Lower leg skin (tissue), 4 donors: ENCODE measurements at regions not wholly inside any gene's neighbourhood (a gene's known extent, or its start where the extent isn't known, plus 50 kb on each side); places are given as distances from the start of the nearest gene placed in this dataset.

ENCODE experiments used
- DNase-seq, 2 donors: peaks; one replicate each; pipeline ENCODE4 v3.0.0-alpha.2; 2019; ENCODE audit warnings: low spot score in 2 of 2
- H3K4me3 ChIP-seq: fragments of 200-600 bp; sonication (generic); 2 replicates; pipeline ENCODE4 v1.5.1; 2017; ENCODE audit warnings: mild to moderate bottlenecking, low read depth; ENCODE audit not compliant: poor library complexity, severe bottlenecking
- CTCF ChIP-seq, 3 donors: fragments of 450-650 bp; IDR thresholded peaks; one replicate each; pipeline ENCODE4 v1.5.1; 2016; ENCODE audit warnings: antibody characterized with exemption in 3 of 3, mild to moderate bottlenecking in 3 of 3, moderate library complexity in 2 of 3
- POLR2A ChIP-seq, 2 donors: fragments of 450-650 bp; IDR thresholded peaks; one replicate each; pipeline ENCODE4 v1.6.1; 2016 to 2017; ENCODE audit warnings: antibody characterized with exemption in 2 of 2, mild to moderate bottlenecking in 1 of 2, moderate library complexity in 1 of 2
- WGBS, 2 donors: methylation state at CpG; one replicate each; pipeline ENCODE4 v1.1.5; 2018; 5-methylcytosine and 5-hydroxymethylcytosine counted together
- intact Hi-C: fragments of 100-400 bp; cut with DNase I; formaldehyde crosslinking; loops from one replicate; pipeline ENCODE4 v1.15.0; 2023; ENCODE audit warnings: low total_unique reads

DNA sequence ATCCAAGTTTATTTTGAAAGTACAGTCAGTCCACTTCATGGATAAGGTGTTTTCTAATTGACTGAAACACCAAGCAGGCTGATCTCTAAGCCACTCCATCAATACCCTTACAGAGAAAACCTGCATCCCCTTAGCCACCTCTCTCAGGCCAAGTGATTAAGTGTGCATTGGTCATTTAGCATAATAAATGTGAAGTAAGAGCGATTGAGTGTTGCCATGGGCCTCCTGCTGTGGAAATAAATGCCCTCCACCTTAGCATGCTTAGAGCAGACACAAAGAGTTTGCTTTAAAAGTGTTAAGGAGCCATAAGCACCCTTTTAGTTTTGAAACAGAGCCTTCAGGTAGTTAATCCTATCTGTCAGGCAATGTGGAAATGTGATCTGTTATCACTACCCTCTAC is 386.5 kb downstream of the GPAT3 start:
- no peak for DNase-seq
- intact Hi-C loops = no loop called here
- 31 to 34% methylated on average over 1 of the region's 1 CpG for WGBS, 2 donors
- no peak overlapping the region for H3K4me3 ChIP-seq
- TF ChIP-seq POLR2A (IDR thresholded peaks at IDR 0.05) (no peak), CTCF (IDR thresholded peaks at IDR 0.05) (no peak)

DNA sequence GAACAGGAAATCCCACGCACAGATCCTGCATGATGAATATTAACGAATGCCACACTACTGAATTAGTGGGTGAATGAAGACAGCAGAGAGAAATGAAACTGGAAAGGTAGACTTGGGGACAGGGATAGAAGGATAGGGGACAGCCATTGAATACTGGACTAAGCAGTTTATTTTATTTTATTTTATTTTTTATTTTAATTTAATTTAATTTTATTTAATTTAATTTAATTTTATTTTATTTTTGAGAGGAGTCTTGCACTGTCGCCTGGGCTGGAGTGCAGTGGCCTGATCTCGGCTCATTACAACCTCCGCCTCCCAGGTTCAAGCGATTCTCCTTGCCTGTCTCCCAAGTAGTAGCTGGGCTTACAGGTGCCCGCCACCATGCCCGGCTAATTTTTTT is 385.2 kb downstream of the GPAT3 start:
- intact Hi-C loops = no loop called here
- DNase-seq = no peak
- no peak overlapping the region for H3K4me3 ChIP-seq
- 90 to 92% methylated on average over 8 of the region's 8 CpGs for WGBS, 2 donors
- TF ChIP-seq CTCF (IDR thresholded peaks at IDR 0.05) (no peak), POLR2A (IDR thresholded peaks at IDR 0.05) (no peak)

DNA sequence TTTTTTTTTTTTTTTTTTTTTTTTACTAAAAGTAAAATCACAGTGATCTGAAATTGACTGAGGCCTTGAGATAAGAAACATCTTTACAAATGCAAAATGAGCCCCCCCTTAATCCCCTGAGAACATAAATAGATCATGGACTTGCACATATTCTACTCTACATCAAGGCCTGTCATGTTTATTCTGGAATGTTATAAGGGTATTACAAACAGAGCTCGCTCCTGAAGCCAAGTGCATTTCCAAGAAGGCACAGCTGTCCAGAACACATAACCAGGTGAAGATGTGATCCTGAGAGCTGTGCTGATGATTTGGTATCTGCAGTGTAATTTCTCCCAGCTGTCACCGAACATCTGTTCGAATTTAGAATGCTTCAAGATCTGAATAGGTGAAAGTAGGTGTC is 384.5 kb downstream of the GPAT3 start:
- WGBS, 2 donors = 61 to 64% methylated on average over 3 of the region's 3 CpGs
- no peak overlapping the region for H3K4me3 ChIP-seq
- no peak for DNase-seq
- intact Hi-C loops = no loop called here
- TF ChIP-seq CTCF (IDR thresholded peaks at IDR 0.05) (no peak), POLR2A (IDR thresholded peaks at IDR 0.05) (no peak)

DNA sequence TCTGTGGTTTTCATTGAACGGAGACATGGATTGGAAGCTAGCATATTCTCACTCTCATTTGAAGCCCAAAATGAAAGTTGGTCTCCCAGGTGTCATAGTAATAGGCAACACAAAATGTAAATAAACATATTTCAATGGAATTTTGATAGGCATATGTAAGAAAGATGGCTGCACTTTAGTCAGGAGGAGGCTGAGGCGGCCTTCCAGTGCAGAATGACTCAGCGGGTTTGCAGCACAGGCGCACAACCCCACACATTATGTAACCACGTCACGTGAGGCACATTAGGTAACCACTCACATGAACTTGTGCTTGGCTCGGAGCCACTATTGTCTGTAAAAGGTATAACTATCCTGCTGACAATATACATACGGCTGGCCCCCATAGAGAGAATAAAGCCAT is 381.7 kb downstream of the GPAT3 start:
- WGBS, 2 donors = 67 to 72% methylated on average over 8 of the region's 8 CpGs
- TF ChIP-seq POLR2A (IDR thresholded peaks at IDR 0.05) = no peak
- no peak for TF ChIP-seq CTCF (IDR thresholded peaks at IDR 0.05)
- H3K4me3 ChIP-seq = no peak overlapping the region
- intact Hi-C loops = no loop called here
- DNase-seq = no peak

GRCh38 chr4:83910693-83911092 is 374.8 kb downstream of the GPAT3 start:
- intact Hi-C loops = no loop called here

More at GRCh38 chr4:83910693-83911092, 374.8 kb downstream of the GPAT3 start:
- TF ChIP-seq CTCF (IDR thresholded peaks at IDR 0.05) (no peak), POLR2A (IDR thresholded peaks at IDR 0.05) (no peak)
- 63 to 85% methylated on average over 1 of the region's 1 CpG for WGBS, 2 donors
- no peak overlapping the region for H3K4me3 ChIP-seq
- no peak for DNase-seq
